Transverse colon (tissue), 4 donors: ENCODE measurements at regions not wholly inside any gene's neighbourhood (a gene's known extent, or its start where the extent isn't known, plus 50 kb on each side); places are given as distances from the start of the nearest gene placed in this dataset.
"Not testable (repeated sequence)": the region's sequence is repeated elsewhere in the genome, so short reads cannot be mapped to it uniquely, and the experiment has no call there.

ENCODE experiments used
- DNase-seq: peaks from one replicate; pipeline ENCODE4 v3.0.0-alpha.2; 2019
- H3K27ac ChIP-seq, 4 donors: fragments of 200-600 bp; sonication (generic); 2 replicates each; pipeline ENCODE4 v1.5.1; 2016 to 2018; ENCODE audit warnings: inconsistent platforms in 4 of 4
- H3K27me3 ChIP-seq: fragments of 200-600 bp; sonication (generic); 2 replicates; pipeline ENCODE4 v1.5.1; 2017; ENCODE audit warnings: inconsistent platforms
- H3K36me3 ChIP-seq, 4 donors: fragments of 200-600 bp; sonication (generic); 2 replicates each; pipeline ENCODE4 v1.5.1; 2017 to 2019; ENCODE audit warnings: inconsistent platforms in 4 of 4
- H3K4me1 ChIP-seq, 4 donors: fragments of 200-600 bp; sonication (generic); 2 replicates each; pipeline ENCODE4 v1.5.1; 2017 to 2020; ENCODE audit warnings: inconsistent platforms in 4 of 4
- H3K4me3 ChIP-seq, 4 donors: fragments of 200-600 bp; sonication (generic); 1 replicate in 1 of 4; 2 replicates in 3 of 4; pipeline versions ENCODE4 v1.5.1 to v1.6.1; 2017 to 2019; ENCODE audit warnings: inconsistent platforms in 4 of 4
- H3K9me3 ChIP-seq, 2 donors: fragments of 200-600 bp; sonication (generic); 2 replicates each; pipeline ENCODE4 v1.5.1; 2017 to 2019; ENCODE audit warnings: inconsistent platforms in 2 of 2
- EP300 ChIP-seq: sonication (generic); formaldehyde crosslinking; IDR thresholded peaks from one replicate; pipeline ENCODE4 v1.6.1; 2017; ENCODE audit warnings: antibody characterized with exemption, low read depth
- POLR2A ChIP-seq: fragments of 450-650 bp; IDR thresholded peaks from one replicate; pipeline ENCODE4 v1.6.1; 2016; ENCODE audit warnings: antibody characterized with exemption, mild to moderate bottlenecking, moderate library complexity
- POLR2AphosphoS5 ChIP-seq, 3 donors: sonication (generic); formaldehyde crosslinking; IDR thresholded peaks; one replicate each; pipeline ENCODE4 v1.6.1; 2016; ENCODE audit warnings: antibody characterized with exemption in 3 of 3
- WGBS, 2 donors: methylation state at CpG; one replicate each; pipeline ENCODE4 v1.1.5; 2018; ENCODE audit warnings: low coverage in 1 of 2; 5-methylcytosine and 5-hydroxymethylcytosine counted together
- in situ Hi-C, 4 donors: fragments of 200-750 bp; cut with MboI; loops; one replicate each; pipeline versions ENCODE4 v1.15.0 to v1.15.1; 2017; ENCODE audit warnings: low sequenced_read_pairs in 3 of 4, low pct_ligation_motif_present in 1 of 4, low pct_unique_long_range_greater_than_20kb in 1 of 4
- intact Hi-C: fragments of 100-400 bp; cut with DNase I; formaldehyde crosslinking; loops from one replicate; pipeline ENCODE4 v1.15.1; 2023; ENCODE audit warnings: low total_unique reads
- TF ChIP-seq, protein P1 (sequence below), 5 experiments: fragments of 200-600 bp in 3 of 5; fragments of 450-650 bp in 2 of 5; sonication (generic) in 3 of 5; IDR thresholded peaks; 1 replicate in 2 of 5; 2 replicates in 3 of 5; pipeline ENCODE4 v1.5.1; 2016 to 2017; ENCODE audit warnings: antibody characterized with exemption in 5 of 5, inconsistent platforms in 3 of 5, mild to moderate bottlenecking in 2 of 5, moderate library complexity in 1 of 5

GRCh38 chr9:129547869-129548570 is 72.9 kb downstream of the C9orf50 start:
- peaks cover 0 to 18% (median 12%) of the 10 kb centered on the region in 4 donors for H3K4me1 ChIP-seq
- peak overlapping the region in 2 of 4 donors; percentile 81 to 86 for H3K27ac ChIP-seq
- intact Hi-C loops, result loop anchor here (1.0 kb wide), 1 partner anchor 46 kb away; no protein-coding TSS in a partner anchor
- H3K4me3 ChIP-seq, result no peak overlapping the region
- no peak for TF ChIP-seq EP300
- no peak for TF ChIP-seq POLR2A
- no peak for TF ChIP-seq POLR2AphosphoS5 (IDR thresholded peaks at IDR 0.05)
- TF ChIP-seq, protein P1, sequence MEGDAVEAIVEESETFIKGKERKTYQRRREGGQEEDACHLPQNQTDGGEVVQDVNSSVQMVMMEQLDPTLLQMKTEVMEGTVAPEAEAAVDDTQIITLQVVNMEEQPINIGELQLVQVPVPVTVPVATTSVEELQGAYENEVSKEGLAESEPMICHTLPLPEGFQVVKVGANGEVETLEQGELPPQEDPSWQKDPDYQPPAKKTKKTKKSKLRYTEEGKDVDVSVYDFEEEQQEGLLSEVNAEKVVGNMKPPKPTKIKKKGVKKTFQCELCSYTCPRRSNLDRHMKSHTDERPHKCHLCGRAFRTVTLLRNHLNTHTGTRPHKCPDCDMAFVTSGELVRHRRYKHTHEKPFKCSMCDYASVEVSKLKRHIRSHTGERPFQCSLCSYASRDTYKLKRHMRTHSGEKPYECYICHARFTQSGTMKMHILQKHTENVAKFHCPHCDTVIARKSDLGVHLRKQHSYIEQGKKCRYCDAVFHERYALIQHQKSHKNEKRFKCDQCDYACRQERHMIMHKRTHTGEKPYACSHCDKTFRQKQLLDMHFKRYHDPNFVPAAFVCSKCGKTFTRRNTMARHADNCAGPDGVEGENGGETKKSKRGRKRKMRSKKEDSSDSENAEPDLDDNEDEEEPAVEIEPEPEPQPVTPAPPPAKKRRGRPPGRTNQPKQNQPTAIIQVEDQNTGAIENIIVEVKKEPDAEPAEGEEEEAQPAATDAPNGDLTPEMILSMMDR (IDR thresholded peaks at IDR 0.05), result no peak
- in situ Hi-C loops, result no loop called here
- WGBS, 2 donors, result 83% methylated on average over 9 of the region's 9 CpGs; no CpG with 5 or more reads in 1 of the 2 donors
- no peaks in the 10 kb centered on the region for H3K9me3 ChIP-seq
- H3K36me3 ChIP-seq, result no peaks in the 10 kb centered on the region
- no peak for DNase-seq
- peaks cover 42% of the 10 kb centered on the region for H3K27me3 ChIP-seq

- DNase-seq, result no peak
- in situ Hi-C loops (no loop called here), intact Hi-C loops (no loop called here)
- peaks cover 0 to 18% (median 12%) of the 10 kb centered on the region in 4 donors for H3K4me1 ChIP-seq
- H3K4me3 ChIP-seq, result no peak overlapping the region
- 80 to 100% methylated on average over 1 to 4 of the region's 4 CpGs for WGBS, 2 donors
- H3K27me3 ChIP-seq, result peaks cover 42% of the 10 kb centered on the region
- no peak for TF ChIP-seq POLR2A
- no peak for TF ChIP-seq EP300
- no peak for TF ChIP-seq POLR2AphosphoS5 (IDR thresholded peaks at IDR 0.05)
- TF ChIP-seq, protein P1 (IDR thresholded peaks at IDR 0.05), result no peak
- H3K36me3 ChIP-seq, result no peaks in the 10 kb centered on the region
- no peak overlapping the region for H3K27ac ChIP-seq
- H3K9me3 ChIP-seq, result no peaks in the 10 kb centered on the region
Measured at GRCh38 chr9:129547063-129547462, 73.8 kb downstream of the C9orf50 start.

- in situ Hi-C loops, result not testable (repeated sequence)
Measured at GRCh38 chr9:129545876-129546275, 75.0 kb downstream of the C9orf50 start.

DNA sequence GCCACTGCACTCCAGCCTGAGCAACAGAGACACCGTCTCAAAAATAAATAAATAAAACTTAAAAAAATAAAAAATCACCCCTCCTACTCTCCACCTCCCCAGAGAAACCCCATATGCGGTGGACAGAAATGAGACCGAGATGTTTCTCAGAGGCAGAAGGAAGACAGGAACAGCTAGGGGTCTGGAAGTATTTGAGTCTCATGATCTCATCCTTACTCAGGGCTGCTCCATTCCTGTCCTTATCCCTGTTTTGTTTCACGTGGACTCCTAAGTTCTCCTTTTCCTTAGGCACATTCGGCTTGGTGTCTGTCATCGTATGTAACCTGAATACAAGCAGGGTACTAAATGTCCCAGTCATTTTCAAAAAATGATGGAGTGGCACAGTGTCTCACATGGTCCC is 76.1 kb downstream of the C9orf50 start:
- no peak for DNase-seq
- no peak overlapping the region for H3K4me3 ChIP-seq
- H3K27ac ChIP-seq, result no peak overlapping the region
- H3K27me3 ChIP-seq, result peaks cover 21% of the 10 kb centered on the region
- in situ Hi-C loops, result no loop called here
- peaks cover 0 to 9% (median 4%) of the 10 kb centered on the region in 4 donors for H3K4me1 ChIP-seq
- 67 to 69% methylated on average over 4 to 6 of the region's 6 CpGs for WGBS, 2 donors
- intact Hi-C loops, result no loop called here
- H3K36me3 ChIP-seq, result no peaks in the 10 kb centered on the region
- no peaks in the 10 kb centered on the region for H3K9me3 ChIP-seq
- TF ChIP-seq EP300 (no peak), POLR2AphosphoS5 (IDR thresholded peaks at IDR 0.05) (no peak), POLR2A (no peak)
- TF ChIP-seq, protein P1 (IDR thresholded peaks at IDR 0.05), result no peak

More at GRCh38 chr9:129545876-129546275, 75.0 kb downstream of the C9orf50 start:
- H3K4me1 ChIP-seq, result peaks cover 0 to 18% (median 12%) of the 10 kb centered on the region in 4 donors
- H3K9me3 ChIP-seq, DNase-seq, H3K36me3 ChIP-seq, intact Hi-C loops, H3K27ac ChIP-seq, H3K4me3 ChIP-seq: not testable (repeated sequence)
- WGBS, 2 donors, result 85 to 87% methylated on average over 5 to 8 of the region's 8 CpGs
- H3K27me3 ChIP-seq, result peaks cover 32% of the 10 kb centered on the region
